Osteocyte (in vitro differentiated cells): ENCODE measurements at regions not wholly inside any gene's neighbourhood (a gene's known extent, or its start where the extent isn't known, plus 50 kb on each side); places are given as distances from the start of the nearest gene placed in this dataset.

Source experiments
- DNase-seq: peaks from one replicate; pipeline ENCODE4 v3.0.0; 2021; ENCODE audit warnings: mixed read lengths; ENCODE audit not compliant: unreplicated experiment; ENCODE audit errors: extremely low spot score
- H3K27ac Mint-ChIP-seq: one replicate; pipeline ENCODE4 v1.8.0; 2021; ENCODE audit warnings: mild to moderate bottlenecking, mixed read lengths; ENCODE audit not compliant: unreplicated experiment
- H3K27me3 Mint-ChIP-seq: one replicate; pipeline ENCODE4 v1.8.0; 2021; ENCODE audit warnings: mixed read lengths; ENCODE audit not compliant: unreplicated experiment
- H3K36me3 Mint-ChIP-seq: one replicate; pipeline ENCODE4 v1.8.0; 2021; ENCODE audit warnings: mixed read lengths; ENCODE audit not compliant: unreplicated experiment
- H3K4me1 Mint-ChIP-seq: one replicate; pipeline ENCODE4 v1.8.0; 2021; ENCODE audit warnings: mixed read lengths; ENCODE audit not compliant: unreplicated experiment
- H3K4me3 Mint-ChIP-seq: one replicate; pipeline ENCODE4 v1.8.0; 2021; ENCODE audit warnings: mild to moderate bottlenecking, moderate library complexity, mixed read lengths; ENCODE audit not compliant: unreplicated experiment
- H3K9me3 Mint-ChIP-seq: one replicate; pipeline ENCODE4 v1.8.0; 2021; ENCODE audit warnings: mixed read lengths; ENCODE audit not compliant: unreplicated experiment
- CTCF ChIP-seq: fragments of 200-600 bp; sonication (generic); IDR thresholded peaks from 2 replicates; pipeline ENCODE4 v1.5.0; 2021; ENCODE audit warnings: antibody characterized with exemption, mild to moderate bottlenecking, moderate library complexity

- DNase-seq, result no peak
- no peak for TF ChIP-seq CTCF
- H3K9me3 Mint-ChIP-seq, result peaks cover 16% of the 10 kb centered on the region
- H3K4me3 Mint-ChIP-seq, result no peak overlapping the region
- H3K27me3 Mint-ChIP-seq, result no peaks in the 10 kb centered on the region
- H3K4me1 Mint-ChIP-seq, result no peaks in the 10 kb centered on the region
- no peaks in the 10 kb centered on the region for H3K36me3 Mint-ChIP-seq
- H3K27ac Mint-ChIP-seq, result no peak overlapping the region
These were observed 1709.0 kb upstream of the WWC1 start for GRCh38 chr5:166582416-166582815.

- no peaks in the 10 kb centered on the region for H3K36me3 Mint-ChIP-seq
- no peak overlapping the region for H3K4me3 Mint-ChIP-seq
- H3K9me3 Mint-ChIP-seq, result peaks cover 7% of the 10 kb centered on the region
- no peak for DNase-seq
- no peak for TF ChIP-seq CTCF
- H3K27ac Mint-ChIP-seq, result no peak overlapping the region
- H3K4me1 Mint-ChIP-seq, result no peaks in the 10 kb centered on the region
- H3K27me3 Mint-ChIP-seq, result no peaks in the 10 kb centered on the region
These were observed 1696.9 kb upstream of the WWC1 start for GRCh38 chr5:166594567-166594966.

DNA sequence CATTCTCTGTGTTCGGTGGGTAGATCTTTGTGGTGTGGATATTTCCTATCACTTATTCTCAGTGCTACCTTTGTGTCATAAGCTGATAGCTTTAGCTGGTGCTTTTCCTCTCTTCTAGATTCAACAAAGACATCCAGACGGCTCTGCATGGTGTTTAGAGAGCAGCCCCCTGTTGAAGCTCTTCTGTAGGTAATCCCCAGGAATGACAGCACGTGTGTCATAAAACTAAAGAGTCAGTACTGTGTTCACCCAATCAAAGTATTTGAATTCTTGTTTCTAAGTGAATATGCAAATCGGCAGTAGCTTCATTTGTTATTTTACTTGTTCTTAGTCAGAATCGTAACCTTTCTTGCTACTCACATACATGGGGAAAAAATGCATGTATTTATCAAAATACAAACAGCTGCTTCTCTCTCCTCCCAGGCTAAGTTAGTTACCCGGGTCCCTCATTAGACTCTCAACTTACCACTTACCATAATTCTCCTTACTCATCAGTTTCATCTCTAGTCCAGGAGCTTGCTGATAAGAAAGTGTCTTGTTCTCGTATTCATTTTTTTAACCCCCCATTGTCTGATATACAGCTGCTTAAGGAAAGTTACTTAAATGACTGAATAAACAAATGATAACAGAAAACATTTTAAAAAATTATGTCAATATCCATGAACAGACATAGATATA, 1696.0 kb upstream of the WWC1 start:
- DNase-seq, result no peak
- no peak for TF ChIP-seq CTCF
- Mint-ChIP-seq H3K36me3 (no peaks in the 10 kb centered on the region), H3K4me1 (no peaks in the 10 kb centered on the region), H3K9me3 (peaks cover 11% of the 10 kb centered on the region), H3K4me3 (no peak overlapping the region), H3K27ac (no peak overlapping the region), H3K27me3 (no peaks in the 10 kb centered on the region)

GRCh38 chr5:166596043-166596442, 1695.4 kb upstream of the WWC1 start:
- H3K27me3 Mint-ChIP-seq, result no peaks in the 10 kb centered on the region
- peaks cover 16% of the 10 kb centered on the region for H3K9me3 Mint-ChIP-seq
- no peak for DNase-seq
- H3K4me1 Mint-ChIP-seq, result no peaks in the 10 kb centered on the region
- H3K4me3 Mint-ChIP-seq, result no peak overlapping the region
- TF ChIP-seq CTCF, result no peak
- H3K27ac Mint-ChIP-seq, result no peak overlapping the region
- no peaks in the 10 kb centered on the region for H3K36me3 Mint-ChIP-seq

DNA sequence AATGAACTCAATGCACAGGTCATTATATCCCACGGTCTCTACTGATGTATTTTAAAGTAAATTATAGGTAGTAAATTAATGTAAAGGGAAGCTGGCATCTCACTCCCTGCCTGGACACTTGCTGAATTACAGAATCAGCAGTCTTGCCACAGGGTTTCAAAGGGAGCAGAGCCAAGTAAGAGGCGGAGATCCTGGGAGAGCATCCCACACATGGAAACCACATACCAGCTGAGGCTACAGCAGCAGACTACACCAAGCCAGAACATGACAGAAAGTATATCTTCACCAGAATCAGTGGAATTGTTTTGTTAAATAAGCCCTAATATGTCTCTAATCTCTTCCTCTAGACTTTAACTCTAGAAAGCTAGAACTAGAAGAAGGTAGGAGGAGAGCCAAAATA, 1689.2 kb upstream of the WWC1 start:
- H3K4me3 Mint-ChIP-seq, result no peak overlapping the region
- H3K27me3 Mint-ChIP-seq, result no peaks in the 10 kb centered on the region
- DNase-seq, result no peak
- no peak for TF ChIP-seq CTCF
- no peaks in the 10 kb centered on the region for H3K36me3 Mint-ChIP-seq
- H3K9me3 Mint-ChIP-seq, result peaks cover 38% of the 10 kb centered on the region
- no peaks in the 10 kb centered on the region for H3K4me1 Mint-ChIP-seq
- no peak overlapping the region for H3K27ac Mint-ChIP-seq
